Inflammatory macrophage treated with lipopolysaccharide for 1 hour (primary cell): ENCODE measurements at regions not wholly inside any gene's neighbourhood (a gene's known extent, or its start where the extent isn't known, plus 50 kb on each side); places are given as distances from the start of the nearest gene placed in this dataset.
"Not testable (repeated sequence)": the region's sequence is repeated elsewhere in the genome, so short reads cannot be mapped to it uniquely, and the experiment has no call there.

Experiments used
- DNase-seq, 2 donors: peaks; one replicate each; pipeline ENCODE4 v3.0.0-alpha.2; 2020 to 2022

- no peak for DNase-seq
These were observed 129.7 kb downstream of the FAXC start for GRCh38 chr6:99219788-99220187.

GRCh38 chr6:99216959-99217358 lies 132.5 kb downstream of the FAXC start:
- no peak for DNase-seq

- no peak for DNase-seq
These were observed 153.4 kb downstream of the FAXC start for GRCh38 chr6:99195986-99196655.

GRCh38 chr6:99192561-99192960 lies 156.9 kb downstream of the FAXC start:
- no peak for DNase-seq

- DNase-seq, result no peak
These were observed 159.4 kb downstream of the FAXC start for GRCh38 chr6:99189823-99190721.

- no peak for DNase-seq
These were observed 162.0 kb downstream of the FAXC start for GRCh38 chr6:99187429-99187828.

- no peak for DNase-seq
These were observed 163.1 kb downstream of the FAXC start for GRCh38 chr6:99186417-99186816.

- no peak for DNase-seq
These were observed 163.9 kb downstream of the FAXC start for GRCh38 chr6:99185525-99185924.

- no peak for DNase-seq
These were observed 164.8 kb downstream of the FAXC start for GRCh38 chr6:99184696-99185095.

- no peak for DNase-seq
These were observed 166.4 kb downstream of the FAXC start for GRCh38 chr6:99183066-99183465.

GRCh38 chr6:99181174-99181573 lies 168.3 kb downstream of the FAXC start:
- no peak for DNase-seq

- DNase-seq, result no peak
These were observed 171.3 kb downstream of the FAXC start for GRCh38 chr6:99178168-99178567.

GRCh38 chr6:99177736-99178135 lies 171.7 kb downstream of the FAXC start:
- DNase-seq, result no peak

- DNase-seq, result no peak
These were observed 183.6 kb downstream of the FAXC start for GRCh38 chr6:99165838-99166237.

GRCh38 chr6:99152347-99152643 lies 197.2 kb downstream of the FAXC start:
- DNase-seq, result no peak

- DNase-seq, result peak; percentile 1 to 5
These were observed 197.7 kb downstream of the FAXC start for GRCh38 chr6:99151634-99152346.

- no peak for DNase-seq
These were observed 200.7 kb downstream of the FAXC start for GRCh38 chr6:99148761-99149160.

- DNase-seq, result no peak
These were observed 200.4 kb upstream of the FBXL4 start for GRCh38 chr6:99148111-99148510.

GRCh38 chr6:99147206-99147605 lies 199.5 kb upstream of the FBXL4 start:
- DNase-seq, result no peak

GRCh38 chr6:99146711-99147110 lies 199.0 kb upstream of the FBXL4 start:
- no peak for DNase-seq

- DNase-seq, result no peak
These were observed 198.0 kb upstream of the FBXL4 start for GRCh38 chr6:99145738-99146137.

GRCh38 chr6:99143108-99143861 lies 195.5 kb upstream of the FBXL4 start:
- no peak for DNase-seq

- DNase-seq, result not testable (repeated sequence)
These were observed 194.2 kb upstream of the FBXL4 start for GRCh38 chr6:99141906-99142305.
